ENCODE measurements at regions not wholly inside any gene's neighbourhood (a gene's known extent, or its start where the extent isn't known, plus 50 kb on each side); places are given as distances from the start of the nearest gene placed in this dataset.
"Not testable (repeated sequence)": the region's sequence is repeated elsewhere in the genome, so short reads cannot be mapped to it uniquely, and the experiment has no call there.

- Histone ChIP-seq H3K27ac (no peak overlapping the region), H3K9me3 (peaks cover 0 to 5% (median 0%) of the 10 kb centered on the region in 3 donors), H3K4me3 (no peak overlapping the region), H3K4me1 (no peaks in the 10 kb centered on the region), H3K36me3 (peaks cover 0 to 13% (median 6%) of the 10 kb centered on the region in 3 donors), H3K27me3 (no peaks in the 10 kb centered on the region)
- TF ChIP-seq, protein P1, sequence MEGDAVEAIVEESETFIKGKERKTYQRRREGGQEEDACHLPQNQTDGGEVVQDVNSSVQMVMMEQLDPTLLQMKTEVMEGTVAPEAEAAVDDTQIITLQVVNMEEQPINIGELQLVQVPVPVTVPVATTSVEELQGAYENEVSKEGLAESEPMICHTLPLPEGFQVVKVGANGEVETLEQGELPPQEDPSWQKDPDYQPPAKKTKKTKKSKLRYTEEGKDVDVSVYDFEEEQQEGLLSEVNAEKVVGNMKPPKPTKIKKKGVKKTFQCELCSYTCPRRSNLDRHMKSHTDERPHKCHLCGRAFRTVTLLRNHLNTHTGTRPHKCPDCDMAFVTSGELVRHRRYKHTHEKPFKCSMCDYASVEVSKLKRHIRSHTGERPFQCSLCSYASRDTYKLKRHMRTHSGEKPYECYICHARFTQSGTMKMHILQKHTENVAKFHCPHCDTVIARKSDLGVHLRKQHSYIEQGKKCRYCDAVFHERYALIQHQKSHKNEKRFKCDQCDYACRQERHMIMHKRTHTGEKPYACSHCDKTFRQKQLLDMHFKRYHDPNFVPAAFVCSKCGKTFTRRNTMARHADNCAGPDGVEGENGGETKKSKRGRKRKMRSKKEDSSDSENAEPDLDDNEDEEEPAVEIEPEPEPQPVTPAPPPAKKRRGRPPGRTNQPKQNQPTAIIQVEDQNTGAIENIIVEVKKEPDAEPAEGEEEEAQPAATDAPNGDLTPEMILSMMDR (IDR thresholded peaks at IDR 0.05) = no peak
- intact Hi-C loops (cut with DNase I; ENCODE audit: low total_unique reads) = no loop called here
- no peak for DNase-seq
Measured at GRCh38 chr6:126217497-126217896, 122.4 kb upstream of the CENPW start.

GRCh38 chr6:126220901-126221300 is 119.0 kb upstream of the CENPW start:
- H3K27ac ChIP-seq; DNase-seq; H3K4me3 ChIP-seq; H3K27me3 ChIP-seq; H3K9me3 ChIP-seq; intact Hi-C loops (cut with DNase I; ENCODE audit: low total_unique reads); H3K4me1 ChIP-seq: not testable (repeated sequence)
- H3K36me3 ChIP-seq = peaks cover 0 to 13% (median 6%) of the 10 kb centered on the region in 3 donors

DNA sequence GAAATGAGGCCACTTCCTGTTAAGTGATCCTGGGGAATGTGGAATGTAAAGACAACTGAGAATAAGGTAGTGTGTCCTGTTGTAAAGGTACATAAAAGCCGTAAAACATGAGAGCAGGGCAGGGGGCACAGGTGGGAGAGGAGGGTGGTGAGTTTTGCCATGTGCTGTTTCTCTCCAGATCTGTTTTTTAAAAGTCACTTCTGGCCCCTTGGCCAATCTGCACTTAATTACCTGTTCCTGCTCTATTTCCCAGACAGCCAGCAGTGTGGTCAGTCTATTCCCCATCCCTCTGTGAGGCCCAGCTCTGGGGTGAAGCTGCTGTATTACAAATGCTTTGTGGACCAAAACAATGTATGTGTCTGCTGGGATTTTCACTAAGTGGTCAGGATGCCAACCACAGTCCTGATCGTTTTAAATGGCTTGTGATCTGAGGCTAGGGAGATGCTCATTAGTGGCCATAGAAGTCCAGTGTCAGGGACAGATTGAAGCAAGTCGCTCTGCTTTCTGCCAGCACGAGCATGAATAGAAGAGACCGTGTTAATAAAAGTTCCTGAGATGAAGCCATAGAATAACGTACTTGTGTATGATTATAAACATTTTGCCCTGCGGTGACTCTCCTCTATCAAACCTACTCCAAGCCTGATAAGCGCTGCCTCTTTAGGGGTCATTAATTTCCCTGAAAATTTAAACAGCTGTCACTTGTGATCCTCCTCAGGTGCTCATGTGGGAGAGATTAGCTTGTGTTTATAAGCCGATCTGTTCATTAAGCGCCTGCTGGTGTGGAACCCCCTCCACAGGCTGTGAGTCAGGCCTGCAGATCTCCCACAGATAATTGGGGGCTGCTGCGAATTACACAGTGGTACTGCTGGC is 111.8 kb upstream of the CENPW start:
- TF ChIP-seq, protein P1 (IDR thresholded peaks at IDR 0.05) = no peak
- no peaks in the 10 kb centered on the region for H3K9me3 ChIP-seq
- no peaks in the 10 kb centered on the region for H3K27me3 ChIP-seq
- no peak for DNase-seq
- H3K36me3 ChIP-seq = no peaks in the 10 kb centered on the region
- intact Hi-C loops (cut with DNase I; ENCODE audit: low total_unique reads) = no loop called here
- no peaks in the 10 kb centered on the region for H3K4me1 ChIP-seq
- no peak overlapping the region for H3K27ac ChIP-seq
- H3K4me3 ChIP-seq = no peak overlapping the region

GRCh38 chr6:126232671-126233070 is 107.2 kb upstream of the CENPW start:
- Histone ChIP-seq H3K9me3 (no peaks in the 10 kb centered on the region), H3K27me3 (no peaks in the 10 kb centered on the region), H3K4me1 (no peaks in the 10 kb centered on the region), H3K36me3 (no peaks in the 10 kb centered on the region), H3K27ac (no peak overlapping the region), H3K4me3 (no peak overlapping the region)
- intact Hi-C loops (cut with DNase I; ENCODE audit: low total_unique reads) = no loop called here
- TF ChIP-seq, protein P1 (IDR thresholded peaks at IDR 0.05) = no peak
- no peak for DNase-seq

GRCh38 chr6:126233192-126233591 is 106.7 kb upstream of the CENPW start:
- intact Hi-C loops (cut with DNase I; ENCODE audit: low total_unique reads) = no loop called here
- Histone ChIP-seq H3K27me3 (no peaks in the 10 kb centered on the region), H3K9me3 (no peaks in the 10 kb centered on the region), H3K4me3 (no peak overlapping the region), H3K4me1 (no peaks in the 10 kb centered on the region), H3K27ac (no peak overlapping the region), H3K36me3 (no peaks in the 10 kb centered on the region)
- TF ChIP-seq, protein P1 (IDR thresholded peaks at IDR 0.05) = no peak
- no peak for DNase-seq

GRCh38 chr6:126235363-126235762 is 104.6 kb upstream of the CENPW start:
- H3K4me1 ChIP-seq = no peaks in the 10 kb centered on the region
- TF ChIP-seq, protein P1 (IDR thresholded peaks at IDR 0.05) = no peak
- H3K27me3 ChIP-seq = no peaks in the 10 kb centered on the region
- no peaks in the 10 kb centered on the region for H3K9me3 ChIP-seq
- intact Hi-C loops (cut with DNase I; ENCODE audit: low total_unique reads) = no loop called here
- no peaks in the 10 kb centered on the region for H3K36me3 ChIP-seq
- no peak overlapping the region for H3K27ac ChIP-seq
- no peak overlapping the region for H3K4me3 ChIP-seq
- no peak for DNase-seq
